Heart left ventricle (tissue), 13 donors: ENCODE measurements at regions not wholly inside any gene's neighbourhood (a gene's known extent, or its start where the extent isn't known, plus 50 kb on each side); places are given as distances from the start of the nearest gene placed in this dataset.

ENCODE experiments used
- POLR2A ChIP-seq, 2 donors: fragments of 450-650 bp; IDR thresholded peaks; one replicate each; pipeline ENCODE4 v1.6.1; 2017; ENCODE audit warnings: antibody characterized with exemption in 2 of 2, mild to moderate bottlenecking in 2 of 2, moderate library complexity in 2 of 2
- TF ChIP-seq, protein P1 (sequence below), 12 donors: fragments of 200-600 bp; sonication (generic) in 4 of 12; IDR thresholded peaks; one replicate each; pipeline versions ENCODE4 v1.5.0 to v1.8.0; 2018 to 2022; ENCODE audit warnings: antibody characterized with exemption in 12 of 12, mild to moderate bottlenecking in 5 of 12
- donor health status: ischemic (EF 13 %, LVEDD 7.1; RV severe dilation, severe dysfunction).
- donor health status: DM: no; HTN: yes; CAD: no.
- donor health status: DM: no; HTN: no; CAD: no.
- donor health status: ischemic (EF 25% LVEDD 6.9; RV normal size, moderate dysfunction).
- donor health status: ischemic (EF 25% LVEDD 5.7; RV mildly dilated, moderate dysfunction).
- donor health status: ischemic (EF 35%, LVEDD 5.7; RV mildly dilated, moderate dysfunction).
- donor health status: nonischemic (EF 11% LVEDD 7.7; RV severe dilation, severe dysfunction).
- donor health status: DM: yes; HTN: yes; CAD: no.
- donor health status: PGD.
- donor health status: ischemic (EF 29% LVEDD 5.4; RV normal size, mild dysfunction).
- donor health status: nonischemic (EF 23%, LVEDD 6.1; RV moderate dilation, normal function).

DNA sequence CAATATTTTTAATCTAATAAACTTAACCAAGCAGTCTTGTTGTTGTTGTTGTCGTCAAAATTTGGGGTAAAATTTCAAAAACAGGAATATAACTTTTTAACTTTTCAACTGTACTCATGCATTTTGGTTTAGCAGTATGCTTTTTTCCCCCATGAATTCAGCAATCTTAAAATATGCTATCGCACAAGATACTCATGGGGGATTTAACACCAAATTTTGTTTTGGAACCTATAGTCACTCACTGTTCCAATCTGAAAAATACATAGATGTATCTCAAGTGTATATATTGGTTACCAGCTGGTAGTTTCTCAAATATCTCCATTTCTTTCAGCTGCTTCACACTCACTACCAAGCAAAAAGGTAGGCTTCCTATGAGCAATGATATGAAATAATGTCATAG, 91.4 kb upstream of the PIK3CG start:
- TF ChIP-seq, protein P1, sequence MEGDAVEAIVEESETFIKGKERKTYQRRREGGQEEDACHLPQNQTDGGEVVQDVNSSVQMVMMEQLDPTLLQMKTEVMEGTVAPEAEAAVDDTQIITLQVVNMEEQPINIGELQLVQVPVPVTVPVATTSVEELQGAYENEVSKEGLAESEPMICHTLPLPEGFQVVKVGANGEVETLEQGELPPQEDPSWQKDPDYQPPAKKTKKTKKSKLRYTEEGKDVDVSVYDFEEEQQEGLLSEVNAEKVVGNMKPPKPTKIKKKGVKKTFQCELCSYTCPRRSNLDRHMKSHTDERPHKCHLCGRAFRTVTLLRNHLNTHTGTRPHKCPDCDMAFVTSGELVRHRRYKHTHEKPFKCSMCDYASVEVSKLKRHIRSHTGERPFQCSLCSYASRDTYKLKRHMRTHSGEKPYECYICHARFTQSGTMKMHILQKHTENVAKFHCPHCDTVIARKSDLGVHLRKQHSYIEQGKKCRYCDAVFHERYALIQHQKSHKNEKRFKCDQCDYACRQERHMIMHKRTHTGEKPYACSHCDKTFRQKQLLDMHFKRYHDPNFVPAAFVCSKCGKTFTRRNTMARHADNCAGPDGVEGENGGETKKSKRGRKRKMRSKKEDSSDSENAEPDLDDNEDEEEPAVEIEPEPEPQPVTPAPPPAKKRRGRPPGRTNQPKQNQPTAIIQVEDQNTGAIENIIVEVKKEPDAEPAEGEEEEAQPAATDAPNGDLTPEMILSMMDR (IDR thresholded peaks at IDR 0.05) = no peak
- TF ChIP-seq POLR2A (IDR thresholded peaks at IDR 0.05) = no peak
